HepG2 (cell line): ENCODE measurements at regions not wholly inside any gene's neighbourhood (a gene's known extent, or its start where the extent isn't known, plus 50 kb on each side); places are given as distances from the start of the nearest gene placed in this dataset.

Experiments
- CENPT ChIP-seq: sonication (generic); formaldehyde crosslinking; IDR thresholded peaks from 2 replicates; pipeline ENCODE4 v1.8.0; 2022; ENCODE audit warnings: low read depth, mild to moderate bottlenecking, moderate library complexity, missing genetic modification reagents
- SRSF4 ChIP-seq: fragments of 200-400 bp; formaldehyde crosslinking; IDR thresholded peaks from one replicate; pipeline ENCODE4 v1.6.1; 2018; ENCODE audit warnings: mild to moderate bottlenecking, low read depth, low read length, moderate library complexity; ENCODE audit not compliant: poor library complexity, severe bottlenecking
- ZBTB38 ChIP-seq: sonication (generic); formaldehyde crosslinking; IDR thresholded peaks from 2 replicates; pipeline ENCODE4 v1.5.1; 2020; ENCODE audit warnings: mild to moderate bottlenecking, missing genetic modification reagents
- ZNF430 ChIP-seq: sonication (generic); formaldehyde crosslinking; IDR thresholded peaks from 2 replicates; pipeline ENCODE4 v1.9.0; 2021; ENCODE audit warnings: mild to moderate bottlenecking, missing genetic modification reagents
- TF ChIP-seq, protein P1 (sequence below): sonication (generic); formaldehyde crosslinking; IDR thresholded peaks from 2 replicates; pipeline ENCODE4 v1.5.0; 2020; ENCODE audit warnings: mild to moderate bottlenecking, missing genetic modification reagents, borderline replicate concordance
- TF ChIP-seq, protein P2 (sequence below): sonication (generic); formaldehyde crosslinking; IDR thresholded peaks from 2 replicates; pipeline ENCODE4 v1.8.1; 2023; ENCODE audit warnings: mild to moderate bottlenecking, moderate library complexity, missing genetic modification reagents
- TF ChIP-seq, protein P3 (sequence below): sonication (generic); formaldehyde crosslinking; IDR thresholded peaks from 2 replicates; pipeline ENCODE4 v1.5.1; 2020; ENCODE audit warnings: missing genetic modification reagents, mild to moderate bottlenecking, borderline replicate concordance

DNA sequence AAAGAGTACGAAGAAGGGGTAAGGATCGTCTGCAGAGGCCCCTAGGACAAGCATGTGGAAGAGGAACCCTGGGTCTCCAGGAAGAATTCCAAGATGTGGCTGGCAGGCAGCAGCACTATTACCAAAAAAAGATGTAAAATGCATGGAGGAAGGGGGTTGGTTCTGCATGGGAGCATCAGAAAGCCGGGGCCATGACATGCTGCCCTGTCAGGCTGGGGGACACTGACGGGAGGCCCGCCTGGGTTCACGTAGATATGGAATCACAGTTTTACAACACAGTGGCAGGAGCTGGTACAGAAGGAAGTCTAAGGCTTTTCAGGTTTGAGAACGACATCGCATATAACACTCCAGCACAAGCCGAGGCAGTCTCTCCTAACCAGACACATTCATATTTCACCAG lies 150.0 kb upstream of the GSC start (continued):
- TF ChIP-seq, protein P1, sequence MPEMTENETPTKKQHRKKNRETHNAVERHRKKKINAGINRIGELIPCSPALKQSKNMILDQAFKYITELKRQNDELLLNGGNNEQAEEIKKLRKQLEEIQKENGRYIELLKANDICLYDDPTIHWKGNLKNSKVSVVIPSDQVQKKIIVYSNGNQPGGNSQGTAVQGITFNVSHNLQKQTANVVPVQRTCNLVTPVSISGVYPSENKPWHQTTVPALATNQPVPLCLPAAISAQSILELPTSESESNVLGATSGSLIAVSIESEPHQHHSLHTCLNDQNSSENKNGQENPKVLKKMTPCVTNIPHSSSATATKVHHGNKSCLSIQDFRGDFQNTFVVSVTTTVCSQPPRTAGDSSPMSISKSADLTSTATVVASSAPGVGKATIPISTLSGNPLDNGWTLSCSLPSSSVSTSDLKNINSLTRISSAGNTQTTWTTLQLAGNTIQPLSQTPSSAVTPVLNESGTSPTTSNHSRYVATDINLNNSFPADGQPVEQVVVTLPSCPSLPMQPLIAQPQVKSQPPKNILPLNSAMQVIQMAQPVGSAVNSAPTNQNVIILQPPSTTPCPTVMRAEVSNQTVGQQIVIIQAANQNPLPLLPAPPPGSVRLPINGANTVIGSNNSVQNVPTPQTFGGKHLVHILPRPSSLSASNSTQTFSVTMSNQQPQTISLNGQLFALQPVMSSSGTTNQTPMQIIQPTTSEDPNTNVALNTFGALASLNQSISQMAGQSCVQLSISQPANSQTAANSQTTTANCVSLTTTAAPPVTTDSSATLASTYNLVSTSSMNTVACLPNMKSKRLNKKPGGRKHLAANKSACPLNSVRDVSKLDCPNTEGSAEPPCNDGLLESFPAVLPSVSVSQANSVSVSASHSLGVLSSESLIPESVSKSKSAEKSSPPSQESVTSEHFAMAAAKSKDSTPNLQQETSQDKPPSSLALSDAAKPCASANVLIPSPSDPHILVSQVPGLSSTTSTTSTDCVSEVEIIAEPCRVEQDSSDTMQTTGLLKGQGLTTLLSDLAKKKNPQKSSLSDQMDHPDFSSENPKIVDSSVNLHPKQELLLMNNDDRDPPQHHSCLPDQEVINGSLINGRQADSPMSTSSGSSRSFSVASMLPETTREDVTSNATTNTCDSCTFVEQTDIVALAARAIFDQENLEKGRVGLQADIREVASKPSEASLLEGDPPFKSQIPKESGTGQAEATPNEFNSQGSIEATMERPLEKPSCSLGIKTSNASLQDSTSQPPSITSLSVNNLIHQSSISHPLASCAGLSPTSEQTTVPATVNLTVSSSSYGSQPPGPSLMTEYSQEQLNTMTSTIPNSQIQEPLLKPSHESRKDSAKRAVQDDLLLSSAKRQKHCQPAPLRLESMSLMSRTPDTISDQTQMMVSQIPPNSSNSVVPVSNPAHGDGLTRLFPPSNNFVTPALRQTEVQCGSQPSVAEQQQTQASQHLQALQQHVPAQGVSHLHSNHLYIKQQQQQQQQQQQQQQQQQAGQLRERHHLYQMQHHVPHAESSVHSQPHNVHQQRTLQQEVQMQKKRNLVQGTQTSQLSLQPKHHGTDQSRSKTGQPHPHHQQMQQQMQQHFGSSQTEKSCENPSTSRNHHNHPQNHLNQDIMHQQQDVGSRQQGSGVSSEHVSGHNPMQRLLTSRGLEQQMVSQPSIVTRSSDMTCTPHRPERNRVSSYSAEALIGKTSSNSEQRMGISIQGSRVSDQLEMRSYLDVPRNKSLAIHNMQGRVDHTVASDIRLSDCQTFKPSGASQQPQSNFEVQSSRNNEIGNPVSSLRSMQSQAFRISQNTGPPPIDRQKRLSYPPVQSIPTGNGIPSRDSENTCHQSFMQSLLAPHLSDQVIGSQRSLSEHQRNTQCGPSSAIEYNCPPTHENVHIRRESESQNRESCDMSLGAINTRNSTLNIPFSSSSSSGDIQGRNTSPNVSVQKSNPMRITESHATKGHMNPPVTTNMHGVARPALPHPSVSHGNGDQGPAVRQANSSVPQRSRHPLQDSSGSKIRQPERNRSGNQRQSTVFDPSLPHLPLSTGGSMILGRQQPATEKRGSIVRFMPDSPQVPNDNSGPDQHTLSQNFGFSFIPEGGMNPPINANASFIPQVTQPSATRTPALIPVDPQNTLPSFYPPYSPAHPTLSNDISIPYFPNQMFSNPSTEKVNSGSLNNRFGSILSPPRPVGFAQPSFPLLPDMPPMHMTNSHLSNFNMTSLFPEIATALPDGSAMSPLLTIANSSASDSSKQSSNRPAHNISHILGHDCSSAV = no peak
- TF ChIP-seq ZNF430 (no peak), CENPT (CRISPR knock-in tag) (no peak), SRSF4 (no peak), ZBTB38 (no peak)
- TF ChIP-seq, protein P2, sequence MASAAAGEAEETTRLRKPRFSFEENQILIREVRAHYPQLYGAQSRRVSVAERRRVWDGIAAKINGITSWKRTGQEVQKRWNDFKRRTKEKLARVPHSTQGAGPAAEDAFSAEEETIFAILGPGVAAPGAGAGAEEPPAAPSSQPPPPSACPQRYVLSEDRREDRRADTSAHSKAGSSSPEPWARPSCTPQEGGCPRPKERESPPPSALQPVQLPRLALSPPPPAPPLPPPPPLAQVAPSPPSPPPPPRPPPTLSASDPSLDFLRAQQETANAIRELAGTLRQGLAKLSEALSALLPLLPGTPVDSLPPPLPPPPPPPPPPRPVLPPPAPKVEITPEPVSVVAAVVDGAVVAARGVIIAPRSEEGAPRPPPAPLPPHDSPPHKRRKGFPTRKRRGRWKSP = no peak
- TF ChIP-seq, protein P3, sequence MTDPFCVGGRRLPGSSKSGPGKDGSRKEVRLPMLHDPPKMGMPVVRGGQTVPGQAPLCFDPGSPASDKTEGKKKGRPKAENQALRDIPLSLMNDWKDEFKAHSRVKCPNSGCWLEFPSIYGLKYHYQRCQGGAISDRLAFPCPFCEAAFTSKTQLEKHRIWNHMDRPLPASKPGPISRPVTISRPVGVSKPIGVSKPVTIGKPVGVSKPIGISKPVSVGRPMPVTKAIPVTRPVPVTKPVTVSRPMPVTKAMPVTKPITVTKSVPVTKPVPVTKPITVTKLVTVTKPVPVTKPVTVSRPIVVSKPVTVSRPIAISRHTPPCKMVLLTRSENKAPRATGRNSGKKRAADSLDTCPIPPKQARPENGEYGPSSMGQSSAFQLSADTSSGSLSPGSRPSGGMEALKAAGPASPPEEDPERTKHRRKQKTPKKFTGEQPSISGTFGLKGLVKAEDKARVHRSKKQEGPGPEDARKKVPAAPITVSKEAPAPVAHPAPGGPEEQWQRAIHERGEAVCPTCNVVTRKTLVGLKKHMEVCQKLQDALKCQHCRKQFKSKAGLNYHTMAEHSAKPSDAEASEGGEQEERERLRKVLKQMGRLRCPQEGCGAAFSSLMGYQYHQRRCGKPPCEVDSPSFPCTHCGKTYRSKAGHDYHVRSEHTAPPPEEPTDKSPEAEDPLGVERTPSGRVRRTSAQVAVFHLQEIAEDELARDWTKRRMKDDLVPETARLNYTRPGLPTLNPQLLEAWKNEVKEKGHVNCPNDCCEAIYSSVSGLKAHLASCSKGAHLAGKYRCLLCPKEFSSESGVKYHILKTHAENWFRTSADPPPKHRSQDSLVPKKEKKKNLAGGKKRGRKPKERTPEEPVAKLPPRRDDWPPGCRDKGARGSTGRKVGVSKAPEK (CRISPR knock-in tag) = no peak
